ENCODE measurements at regions not wholly inside any gene's neighbourhood (a gene's known extent, or its start where the extent isn't known, plus 50 kb on each side); places are given as distances from the start of the nearest gene placed in this dataset.

DNA sequence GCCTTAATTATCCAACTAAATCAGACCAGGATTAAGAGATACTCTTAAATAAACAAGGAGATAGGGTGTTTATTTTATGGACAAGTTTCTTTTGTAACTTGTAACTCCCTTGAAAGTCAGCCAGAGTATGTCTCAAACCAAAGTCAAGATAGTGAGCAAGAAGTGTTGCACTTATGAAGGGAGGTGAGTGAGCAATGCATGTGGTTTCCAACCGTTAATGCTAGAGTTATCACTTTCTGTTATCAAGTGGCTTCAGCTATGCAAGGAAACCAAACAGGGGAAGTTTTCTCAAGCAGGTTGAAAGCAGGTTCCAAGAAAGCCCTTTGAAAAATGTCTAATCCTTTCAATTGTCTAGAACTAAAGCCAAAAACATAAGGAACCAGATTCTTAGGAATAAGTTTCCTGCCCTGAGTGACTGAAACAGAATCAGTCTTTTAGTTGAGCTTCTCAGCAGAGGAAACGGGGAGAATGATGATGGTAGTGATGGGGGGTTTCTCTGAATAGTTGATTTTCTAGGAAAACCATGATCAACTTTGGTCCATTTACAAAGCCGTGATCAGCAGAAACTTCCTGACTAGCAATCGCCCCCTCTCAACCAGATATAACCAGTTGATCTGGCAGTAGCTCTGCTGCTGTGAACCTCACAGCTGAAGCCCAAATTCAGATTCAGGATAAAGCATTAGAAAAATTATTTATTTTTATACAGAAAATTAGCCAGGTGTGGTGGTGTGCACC, 128.4 kb downstream of the DAD1 start:
- Histone ChIP-seq H3K9me3 (replicated peaks in 1 of 2; ENCODE audit: control insufficient read depth in 1 of 2, insufficient read depth in 1 of 2, low read length in 2 of 2) (no peaks in the 10 kb centered on the region), H3K36me3 (replicated peaks in 1 of 2; ENCODE audit: control insufficient read depth in 1 of 2, insufficient read depth in 2 of 2, low read length in 2 of 2) (no peaks in the 10 kb centered on the region), H4K20me1 (ENCODE audit: insufficient read depth, low read length) (no peaks in the 10 kb centered on the region), H3K4me1 (ENCODE audit: control insufficient read depth in 1 of 2, insufficient read depth in 2 of 2, low read length in 2 of 2) (peaks cover 0 to 11% of the 10 kb centered on the region in 2 donors), H3K79me2 (ENCODE audit: insufficient read depth, low read length) (no peaks in the 10 kb centered on the region), H2AFZ (ENCODE audit: insufficient read depth, low read depth, low read length, poor library complexity, severe bottlenecking) (no peak overlapping the region), H3K27me3 (ENCODE audit: control insufficient read depth in 2 of 2, insufficient read depth in 2 of 2, low read length in 2 of 2) (no peaks in the 10 kb centered on the region), H3K4me2 (replicated peaks; ENCODE audit: extremely low read depth, low read length, poor library complexity, severe bottlenecking) (no peak overlapping the region), H3K9ac (ENCODE audit: insufficient read depth, low read length, poor library complexity, severe bottlenecking) (no peak overlapping the region), H3K27ac (ENCODE audit: low read depth in 1 of 2, low read length in 2 of 2) (no peak overlapping the region), H3K4me3 (replicated peaks in 1 of 3; ENCODE audit: low read depth in 2 of 3, low read length in 3 of 3) (no peak overlapping the region)
- H3K4me3 Mint-ChIP-seq: no peak overlapping the region
- H3K9me3 Mint-ChIP-seq: no peaks in the 10 kb centered on the region
- intact Hi-C loops (cut with micrococcal nuclease): no loop called here
- TF ChIP-seq, protein P1, sequence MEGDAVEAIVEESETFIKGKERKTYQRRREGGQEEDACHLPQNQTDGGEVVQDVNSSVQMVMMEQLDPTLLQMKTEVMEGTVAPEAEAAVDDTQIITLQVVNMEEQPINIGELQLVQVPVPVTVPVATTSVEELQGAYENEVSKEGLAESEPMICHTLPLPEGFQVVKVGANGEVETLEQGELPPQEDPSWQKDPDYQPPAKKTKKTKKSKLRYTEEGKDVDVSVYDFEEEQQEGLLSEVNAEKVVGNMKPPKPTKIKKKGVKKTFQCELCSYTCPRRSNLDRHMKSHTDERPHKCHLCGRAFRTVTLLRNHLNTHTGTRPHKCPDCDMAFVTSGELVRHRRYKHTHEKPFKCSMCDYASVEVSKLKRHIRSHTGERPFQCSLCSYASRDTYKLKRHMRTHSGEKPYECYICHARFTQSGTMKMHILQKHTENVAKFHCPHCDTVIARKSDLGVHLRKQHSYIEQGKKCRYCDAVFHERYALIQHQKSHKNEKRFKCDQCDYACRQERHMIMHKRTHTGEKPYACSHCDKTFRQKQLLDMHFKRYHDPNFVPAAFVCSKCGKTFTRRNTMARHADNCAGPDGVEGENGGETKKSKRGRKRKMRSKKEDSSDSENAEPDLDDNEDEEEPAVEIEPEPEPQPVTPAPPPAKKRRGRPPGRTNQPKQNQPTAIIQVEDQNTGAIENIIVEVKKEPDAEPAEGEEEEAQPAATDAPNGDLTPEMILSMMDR (IDR thresholded peaks at IDR 0.05): no peak
- H3K4me1 Mint-ChIP-seq: peaks cover 14% of the 10 kb centered on the region
- no peak overlapping the region for H3K27ac Mint-ChIP-seq
- 0% methylated on average over 1 of the region's 4 CpGs for WGBS (ENCODE audit: insufficient coverage)
- no peaks in the 10 kb centered on the region for H3K36me3 Mint-ChIP-seq
- no peaks in the 10 kb centered on the region for H3K27me3 Mint-ChIP-seq (ENCODE audit: low read depth in 3 of 3)
- no peak for DNase-seq

DNA sequence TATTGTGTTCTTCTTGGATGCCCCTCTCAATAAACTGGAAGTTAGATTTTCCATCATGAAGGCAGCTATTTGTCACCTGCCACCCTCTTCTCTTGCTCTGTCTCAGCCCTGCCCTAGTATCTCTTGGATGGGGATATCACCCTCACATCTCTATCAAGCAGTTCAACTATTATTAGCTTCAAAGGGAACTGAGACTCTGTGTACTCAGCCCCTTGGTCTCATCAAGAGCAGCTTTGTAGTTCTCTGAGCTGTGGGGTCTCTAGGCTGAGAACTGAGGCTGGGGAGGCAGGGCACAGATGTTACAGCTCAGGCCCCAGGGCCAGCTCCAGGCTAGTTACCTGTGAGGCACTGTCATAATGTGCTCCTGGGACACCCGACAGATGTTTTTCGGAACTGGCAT, 130.3 kb downstream of the DAD1 start:
- H3K9me3 Mint-ChIP-seq: no peaks in the 10 kb centered on the region
- TF ChIP-seq, protein P1 (IDR thresholded peaks at IDR 0.05): no peak
- no peak overlapping the region for H3K27ac Mint-ChIP-seq
- no peak overlapping the region for H3K9ac ChIP-seq (ENCODE audit: insufficient read depth, low read length, poor library complexity, severe bottlenecking)
- no peaks in the 10 kb centered on the region for H3K79me2 ChIP-seq (ENCODE audit: insufficient read depth, low read length)
- H3K27ac ChIP-seq (ENCODE audit: low read depth in 1 of 2, low read length in 2 of 2): no peak overlapping the region
- no peak overlapping the region for H3K4me3 ChIP-seq (replicated peaks in 1 of 3; ENCODE audit: low read depth in 2 of 3, low read length in 3 of 3)
- H3K27me3 Mint-ChIP-seq (ENCODE audit: low read depth in 3 of 3): no peaks in the 10 kb centered on the region
- H3K9me3 ChIP-seq (replicated peaks in 1 of 2; ENCODE audit: control insufficient read depth in 1 of 2, insufficient read depth in 1 of 2, low read length in 2 of 2): no peaks in the 10 kb centered on the region
- H4K20me1 ChIP-seq (ENCODE audit: insufficient read depth, low read length): no peaks in the 10 kb centered on the region
- H3K4me1 Mint-ChIP-seq: peaks cover 14% of the 10 kb centered on the region
- no peak overlapping the region for H3K4me2 ChIP-seq (replicated peaks; ENCODE audit: extremely low read depth, low read length, poor library complexity, severe bottlenecking)
- no peak for DNase-seq
- H2AFZ ChIP-seq (ENCODE audit: insufficient read depth, low read depth, low read length, poor library complexity, severe bottlenecking): no peak overlapping the region
- no CpG with 5 or more reads among the region's 2 CpGs for WGBS (ENCODE audit: insufficient coverage)
- H3K36me3 Mint-ChIP-seq: no peaks in the 10 kb centered on the region
- intact Hi-C loops (cut with micrococcal nuclease): no loop called here
- H3K4me1 ChIP-seq (ENCODE audit: control insufficient read depth in 1 of 2, insufficient read depth in 2 of 2, low read length in 2 of 2): peaks cover 0 to 11% of the 10 kb centered on the region in 2 donors
- H3K4me3 Mint-ChIP-seq: no peak overlapping the region
- H3K36me3 ChIP-seq (replicated peaks in 1 of 2; ENCODE audit: control insufficient read depth in 1 of 2, insufficient read depth in 2 of 2, low read length in 2 of 2): no peaks in the 10 kb centered on the region
- no peaks in the 10 kb centered on the region for H3K27me3 ChIP-seq (ENCODE audit: control insufficient read depth in 2 of 2, insufficient read depth in 2 of 2, low read length in 2 of 2)

All from CD14-positive monocyte (primary cell).